ENCODE measurements at regions not wholly inside any gene's neighbourhood (a gene's known extent, or its start where the extent isn't known, plus 50 kb on each side); places are given as distances from the start of the nearest gene placed in this dataset.

DNA sequence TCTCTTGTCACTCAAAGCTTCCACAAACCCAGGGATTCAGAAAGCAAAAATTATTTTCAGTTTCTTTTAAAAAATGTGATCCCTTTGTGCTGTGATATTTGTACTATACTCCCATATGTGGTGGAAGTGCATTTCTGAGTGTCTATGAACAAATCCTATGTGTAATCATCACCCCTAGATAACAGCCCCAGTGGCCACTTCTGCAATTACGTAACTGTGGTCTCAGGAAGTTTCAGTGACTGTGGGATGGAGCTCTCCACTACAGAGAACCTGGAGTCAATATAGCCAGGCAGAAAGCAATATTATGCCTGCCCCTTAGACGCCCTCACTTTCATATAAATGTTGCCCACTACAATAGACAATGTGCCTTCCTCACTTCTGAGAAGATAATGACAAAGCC, 1101.7 kb upstream of the GHITM start:
- Histone ChIP-seq H3K36me3 (no peaks in the 10 kb centered on the region), H3K4me3 (ENCODE audit: low read depth, low read length) (no peak overlapping the region), H3K27me3 (ENCODE audit: insufficient read depth, low read depth, severe bottlenecking) (no peaks in the 10 kb centered on the region), H3K27ac (no peak overlapping the region), H3K9me3 (ENCODE audit: severe bottlenecking) (no peaks in the 10 kb centered on the region)
- peak; percentile 6 for DNase-seq
- TF ChIP-seq CTCF (IDR thresholded peaks at IDR 0.05; ENCODE audit: low read depth, low read length), result no peak

DNA sequence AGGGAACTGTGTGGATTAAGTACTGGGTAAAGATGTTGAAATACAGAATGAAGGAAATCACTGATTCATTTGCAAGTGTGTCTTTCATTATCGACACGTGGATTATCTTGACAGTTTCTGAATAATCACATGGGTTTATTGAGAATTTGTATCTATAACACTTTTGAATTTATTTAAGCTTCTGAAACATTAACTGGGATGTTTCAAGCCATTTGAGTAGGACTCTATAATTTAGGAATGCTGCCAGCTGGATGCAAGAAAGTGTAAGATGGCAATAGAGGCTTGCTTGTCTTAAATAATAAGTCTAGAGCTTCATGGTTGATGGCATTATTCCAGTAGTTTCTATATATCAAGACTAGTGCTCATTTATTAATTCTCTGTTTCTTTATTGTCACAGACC, 1100.7 kb upstream of the GHITM start:
- no peaks in the 10 kb centered on the region for H3K9me3 ChIP-seq (ENCODE audit: severe bottlenecking)
- no peak for TF ChIP-seq CTCF (IDR thresholded peaks at IDR 0.05; ENCODE audit: low read depth, low read length)
- DNase-seq, result no peak
- no peak overlapping the region for H3K4me3 ChIP-seq (ENCODE audit: low read depth, low read length)
- no peaks in the 10 kb centered on the region for H3K27me3 ChIP-seq (ENCODE audit: insufficient read depth, low read depth, severe bottlenecking)
- H3K27ac ChIP-seq, result no peak overlapping the region
- H3K36me3 ChIP-seq, result no peaks in the 10 kb centered on the region

GRCh38 chr10:83045731-83046130, 1093.6 kb upstream of the GHITM start:
- no peaks in the 10 kb centered on the region for H3K27me3 ChIP-seq (ENCODE audit: insufficient read depth, low read depth, severe bottlenecking)
- no peak for TF ChIP-seq CTCF (IDR thresholded peaks at IDR 0.05; ENCODE audit: low read depth, low read length)
- no peaks in the 10 kb centered on the region for H3K9me3 ChIP-seq (ENCODE audit: severe bottlenecking)
- no peak for DNase-seq
- H3K36me3 ChIP-seq, result no peaks in the 10 kb centered on the region
- H3K4me3 ChIP-seq (ENCODE audit: low read depth, low read length), result no peak overlapping the region
- no peak overlapping the region for H3K27ac ChIP-seq

DNA sequence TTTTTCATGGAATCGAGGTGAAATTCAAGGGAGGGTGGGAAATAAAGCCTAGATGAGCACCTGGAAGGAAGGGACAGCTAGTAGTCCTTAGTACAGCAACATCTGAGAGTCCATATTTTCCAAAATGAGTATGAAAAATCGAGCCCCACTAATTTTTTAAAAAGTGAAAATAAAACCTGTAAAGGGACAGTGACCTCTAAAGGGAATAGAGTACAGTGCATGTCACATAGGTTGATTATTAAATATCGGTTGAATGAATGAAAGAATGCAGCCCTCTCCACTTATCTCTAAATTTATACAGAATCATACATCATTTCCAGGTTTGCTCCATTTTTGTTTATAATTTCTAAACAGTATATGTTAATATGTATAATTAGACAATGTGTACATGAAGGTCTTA, 1088.5 kb upstream of the GHITM start:
- no peaks in the 10 kb centered on the region for H3K27me3 ChIP-seq (ENCODE audit: insufficient read depth, low read depth, severe bottlenecking)
- no peak for TF ChIP-seq CTCF (IDR thresholded peaks at IDR 0.05; ENCODE audit: low read depth, low read length)
- H3K9me3 ChIP-seq (ENCODE audit: severe bottlenecking), result no peaks in the 10 kb centered on the region
- H3K36me3 ChIP-seq, result no peaks in the 10 kb centered on the region
- no peak overlapping the region for H3K27ac ChIP-seq
- no peak overlapping the region for H3K4me3 ChIP-seq (ENCODE audit: low read depth, low read length)
- DNase-seq, result no peak

GRCh38 chr10:83062871-83063270, 1076.4 kb upstream of the GHITM start:
- Histone ChIP-seq H3K27me3 (ENCODE audit: insufficient read depth, low read depth, severe bottlenecking) (no peaks in the 10 kb centered on the region), H3K4me3 (ENCODE audit: low read depth, low read length) (no peak overlapping the region), H3K36me3 (no peaks in the 10 kb centered on the region), H3K9me3 (ENCODE audit: severe bottlenecking) (peaks cover 5% of the 10 kb centered on the region), H3K27ac (no peak overlapping the region)
- no peak for TF ChIP-seq CTCF (IDR thresholded peaks at IDR 0.05; ENCODE audit: low read depth, low read length)
- DNase-seq, result no peak

GRCh38 chr10:83073472-83073871, 1065.8 kb upstream of the GHITM start:
- TF ChIP-seq CTCF (IDR thresholded peaks at IDR 0.05; ENCODE audit: low read depth, low read length), result no peak
- Histone ChIP-seq H3K9me3 (ENCODE audit: severe bottlenecking) (no peaks in the 10 kb centered on the region), H3K4me3 (ENCODE audit: low read depth, low read length) (no peak overlapping the region), H3K27ac (no peak overlapping the region), H3K27me3 (ENCODE audit: insufficient read depth, low read depth, severe bottlenecking) (no peaks in the 10 kb centered on the region), H3K36me3 (no peaks in the 10 kb centered on the region)
- DNase-seq, result no peak
